MM.1S (cell line): ENCODE measurements at regions not wholly inside any gene's neighbourhood (a gene's known extent, or its start where the extent isn't known, plus 50 kb on each side); places are given as distances from the start of the nearest gene placed in this dataset.

Experiments used
- DNase-seq: peaks from one replicate; pipeline ENCODE4 v3.0.0-alpha.2; 2015
- H2AFZ ChIP-seq: fragments of 300-600 bp; sonication (generic); 2 replicates; pipeline ENCODE4 v1.6.0; 2016; ENCODE audit warnings: antibody characterized with exemption, low read length
- H3F3A ChIP-seq: fragments of 300-600 bp; sonication (generic); 2 replicates; pipeline ENCODE4 v1.6.1; 2016; ENCODE audit warnings: mild to moderate bottlenecking, antibody characterized with exemption, low read length, moderate library complexity, mixed read lengths; ENCODE audit not compliant: insufficient read depth
- H3K27ac ChIP-seq: fragments of 300-600 bp; sonication (generic); 2 replicates; pipeline ENCODE4 v1.5.1; 2016; ENCODE audit warnings: mild to moderate bottlenecking, low read length
- H3K27me3 ChIP-seq: fragments of 300-600 bp; sonication (generic); replicated peaks from 2 replicates; pipeline ENCODE4 v1.6.0; 2016; ENCODE audit warnings: low read length; ENCODE audit not compliant: insufficient read depth
- H3K36me3 ChIP-seq: fragments of 300-600 bp; sonication (generic); replicated peaks from 2 replicates; pipeline ENCODE4 v1.6.1; 2016; ENCODE audit warnings: mild to moderate bottlenecking, low read length, mixed read lengths; ENCODE audit not compliant: insufficient read depth
- H3K4me1 ChIP-seq: fragments of 300-600 bp; sonication (generic); 2 replicates; pipeline ENCODE4 v1.6.1; 2016; ENCODE audit warnings: low read length, mixed read lengths
- H3K4me2 ChIP-seq: fragments of 300-600 bp; sonication (generic); 2 replicates; pipeline ENCODE4 v1.6.0; 2016; ENCODE audit warnings: low read depth, low read length
- H3K4me3 ChIP-seq: fragments of 300-600 bp; sonication (generic); 2 replicates; pipeline ENCODE4 v1.5.1; 2016; ENCODE audit warnings: low read length, mixed read lengths
- H3K79me2 ChIP-seq: fragments of 300-600 bp; sonication (generic); 2 replicates; pipeline ENCODE4 v1.6.1; 2016; ENCODE audit warnings: mixed run types, low read length, mixed read lengths
- H3K9ac ChIP-seq: fragments of 300-600 bp; sonication (generic); 2 replicates; pipeline ENCODE4 v1.6.1; 2016; ENCODE audit warnings: low read length, mixed read lengths
- H3K9me2 ChIP-seq: fragments of 300-600 bp; sonication (generic); replicated peaks from 2 replicates; pipeline ENCODE4 v1.6.1; 2016; ENCODE audit warnings: mild to moderate bottlenecking, low read length, mixed read lengths; ENCODE audit not compliant: insufficient read depth
- H3K9me3 ChIP-seq: fragments of 300-600 bp; sonication (generic); replicated peaks from 2 replicates; pipeline ENCODE4 v1.6.1; 2016; ENCODE audit warnings: mild to moderate bottlenecking, low read length, mixed read lengths; ENCODE audit not compliant: insufficient read depth
- H4K20me1 ChIP-seq: fragments of 300-600 bp; sonication (generic); 2 replicates; pipeline ENCODE4 v1.6.1; 2016; ENCODE audit warnings: mild to moderate bottlenecking, low read length, moderate library complexity, mixed read lengths; ENCODE audit not compliant: insufficient read depth
- CTCF ChIP-seq: fragments of 300-600 bp; sonication (generic); IDR thresholded peaks from 2 replicates; pipeline ENCODE4 v1.5.1; 2016; ENCODE audit warnings: antibody characterized with exemption, low read length, mixed read lengths
- EZH2 ChIP-seq: fragments of 300-600 bp; sonication (generic); optimal IDR thresholded peaks from 2 replicates; pipeline ENCODE3; 2017; ENCODE audit warnings: low read depth, mild to moderate bottlenecking, antibody characterized with exemption, low read length, mixed read lengths
- EZH2phosphoT487 ChIP-seq: fragments of 300-600 bp; sonication (generic); IDR thresholded peaks from 2 replicates; pipeline ENCODE4 v1.6.1; 2018; ENCODE audit warnings: antibody characterized with exemption, low read length

GRCh38 chr1:194378517-194378916 is 1192.1 kb upstream of the B3GALT2 start:
- DNase-seq, result no peak
- Histone ChIP-seq H3K9me2 (no peaks in the 10 kb centered on the region), H3K4me3 (no peak overlapping the region), H3K4me2 (no peak overlapping the region), H4K20me1 (no peaks in the 10 kb centered on the region), H3F3A (no peaks in the 10 kb centered on the region), H3K4me1 (no peaks in the 10 kb centered on the region), H2AFZ (no peak overlapping the region), H3K9me3 (no peaks in the 10 kb centered on the region), H3K27ac (no peak overlapping the region), H3K9ac (no peak overlapping the region), H3K36me3 (no peaks in the 10 kb centered on the region), H3K27me3 (no peaks in the 10 kb centered on the region), H3K79me2 (no peaks in the 10 kb centered on the region)
- TF ChIP-seq EZH2 (no peak), CTCF (no peak), EZH2phosphoT487 (no peak)

GRCh38 chr1:194374649-194375048 is 1188.2 kb upstream of the B3GALT2 start:
- Histone ChIP-seq H3K79me2 (no peaks in the 10 kb centered on the region), H3K9ac (no peak overlapping the region), H4K20me1 (no peaks in the 10 kb centered on the region), H3K4me1 (no peaks in the 10 kb centered on the region), H3K9me2 (no peaks in the 10 kb centered on the region), H3K36me3 (no peaks in the 10 kb centered on the region), H3K9me3 (no peaks in the 10 kb centered on the region), H3K4me2 (no peak overlapping the region), H3F3A (no peaks in the 10 kb centered on the region), H2AFZ (no peak overlapping the region), H3K27ac (no peak overlapping the region), H3K27me3 (no peaks in the 10 kb centered on the region), H3K4me3 (no peak overlapping the region)
- TF ChIP-seq CTCF (no peak), EZH2 (no peak)
- no peak for DNase-seq

GRCh38 chr1:194372266-194372665 is 1185.9 kb upstream of the B3GALT2 start:
- no peak overlapping the region for H3K4me2 ChIP-seq

More at GRCh38 chr1:194372266-194372665, 1185.9 kb upstream of the B3GALT2 start:
- Histone ChIP-seq H2AFZ (no peak overlapping the region), H3K27me3 (no peaks in the 10 kb centered on the region), H3K9me2 (no peaks in the 10 kb centered on the region), H3F3A (no peaks in the 10 kb centered on the region), H4K20me1 (no peaks in the 10 kb centered on the region), H3K36me3 (no peaks in the 10 kb centered on the region), H3K4me3 (no peak overlapping the region), H3K27ac (no peak overlapping the region), H3K79me2 (no peaks in the 10 kb centered on the region), H3K9ac (no peak overlapping the region), H3K4me1 (no peaks in the 10 kb centered on the region), H3K9me3 (no peaks in the 10 kb centered on the region)
- no peak for DNase-seq
- TF ChIP-seq CTCF (no peak), EZH2phosphoT487 (no peak), EZH2 (no peak)
